Stimulated activated memory B cell treated with anti-CD40 and anti-IgM and Interleukin-4, amounts not matched to agents 10 μg/mL and 1 μg/mL and 100 μg/mL, for 72 hours (primary cell): ENCODE measurements at regions not wholly inside any gene's neighbourhood (a gene's known extent, or its start where the extent isn't known, plus 50 kb on each side); places are given as distances from the start of the nearest gene placed in this dataset.

ENCODE experiments used
- ATAC-seq: fragments of 150-1000 bp; cut with Tn5 transposase; 2 replicates; pipeline ENCODE4 v1.10.0; 2021
- H3K27ac Mint-ChIP-seq: one replicate; pipeline ENCODE4 v1.8.0; 2022; ENCODE audit warnings: mild to moderate bottlenecking, mixed read lengths
- H3K27me3 Mint-ChIP-seq: one replicate; pipeline ENCODE4 v1.8.0; 2022; ENCODE audit warnings: mixed read lengths
- H3K36me3 Mint-ChIP-seq: one replicate; pipeline ENCODE4 v1.8.0; 2022; ENCODE audit warnings: mixed read lengths
- H3K4me1 Mint-ChIP-seq: one replicate; pipeline ENCODE4 v1.8.0; 2022; ENCODE audit warnings: mixed read lengths
- H3K4me3 Mint-ChIP-seq: one replicate; pipeline ENCODE4 v1.8.0; 2022; ENCODE audit warnings: mild to moderate bottlenecking, moderate library complexity, mixed read lengths
- H3K9me3 Mint-ChIP-seq: one replicate; pipeline ENCODE4 v1.8.0; 2022; ENCODE audit warnings: mixed read lengths

GRCh38 chr11:97345032-97345431 lies 955.2 kb downstream of the JRKL start:
- H3K9me3 Mint-ChIP-seq: peaks cover 19% of the 10 kb centered on the region
- no peaks in the 10 kb centered on the region for H3K27me3 Mint-ChIP-seq
- H3K36me3 Mint-ChIP-seq: no peaks in the 10 kb centered on the region
- ATAC-seq: no peak
- no peaks in the 10 kb centered on the region for H3K4me1 Mint-ChIP-seq
- no peak overlapping the region for H3K4me3 Mint-ChIP-seq
- no peak overlapping the region for H3K27ac Mint-ChIP-seq

- Mint-ChIP-seq H3K9me3 (peaks cover 14% of the 10 kb centered on the region), H3K27me3 (no peaks in the 10 kb centered on the region), H3K36me3 (no peaks in the 10 kb centered on the region), H3K27ac (no peak overlapping the region), H3K4me3 (no peak overlapping the region), H3K4me1 (no peaks in the 10 kb centered on the region)
- ATAC-seq: no peak
Observed at GRCh38 chr11:97349201-97349600, 959.4 kb downstream of the JRKL start.

GRCh38 chr11:97351939-97352338 lies 962.1 kb downstream of the JRKL start:
- Mint-ChIP-seq H3K27me3 (no peaks in the 10 kb centered on the region), H3K4me1 (no peaks in the 10 kb centered on the region), H3K9me3 (peaks cover 3% of the 10 kb centered on the region), H3K36me3 (no peaks in the 10 kb centered on the region), H3K4me3 (no peak overlapping the region), H3K27ac (no peak overlapping the region)
- no peak for ATAC-seq

GRCh38 chr11:97354026-97354425 lies 964.2 kb downstream of the JRKL start:
- ATAC-seq: no peak
- no peaks in the 10 kb centered on the region for H3K9me3 Mint-ChIP-seq
- no peaks in the 10 kb centered on the region for H3K36me3 Mint-ChIP-seq
- no peaks in the 10 kb centered on the region for H3K27me3 Mint-ChIP-seq
- no peak overlapping the region for H3K27ac Mint-ChIP-seq
- H3K4me3 Mint-ChIP-seq: no peak overlapping the region
- H3K4me1 Mint-ChIP-seq: no peaks in the 10 kb centered on the region

GRCh38 chr11:97354576-97354975 lies 964.8 kb downstream of the JRKL start:
- no peaks in the 10 kb centered on the region for H3K9me3 Mint-ChIP-seq
- no peak overlapping the region for H3K4me3 Mint-ChIP-seq
- no peak overlapping the region for H3K27ac Mint-ChIP-seq
- no peaks in the 10 kb centered on the region for H3K36me3 Mint-ChIP-seq
- no peaks in the 10 kb centered on the region for H3K4me1 Mint-ChIP-seq
- no peaks in the 10 kb centered on the region for H3K27me3 Mint-ChIP-seq
- ATAC-seq: no peak

GRCh38 chr11:97355230-97355629 lies 965.4 kb downstream of the JRKL start:
- no peaks in the 10 kb centered on the region for H3K36me3 Mint-ChIP-seq
- no peak for ATAC-seq
- no peaks in the 10 kb centered on the region for H3K9me3 Mint-ChIP-seq
- no peak overlapping the region for H3K4me3 Mint-ChIP-seq
- no peaks in the 10 kb centered on the region for H3K27me3 Mint-ChIP-seq
- no peak overlapping the region for H3K27ac Mint-ChIP-seq
- no peaks in the 10 kb centered on the region for H3K4me1 Mint-ChIP-seq

- no peak for ATAC-seq
- Mint-ChIP-seq H3K4me3 (no peak overlapping the region), H3K9me3 (no peaks in the 10 kb centered on the region), H3K36me3 (no peaks in the 10 kb centered on the region), H3K4me1 (no peaks in the 10 kb centered on the region), H3K27me3 (no peaks in the 10 kb centered on the region), H3K27ac (no peak overlapping the region)
Observed at GRCh38 chr11:97356144-97356543, 966.3 kb downstream of the JRKL start.

- no peaks in the 10 kb centered on the region for H3K4me1 Mint-ChIP-seq
- ATAC-seq: no peak
- no peaks in the 10 kb centered on the region for H3K27me3 Mint-ChIP-seq
- H3K4me3 Mint-ChIP-seq: no peak overlapping the region
- H3K27ac Mint-ChIP-seq: no peak overlapping the region
- no peaks in the 10 kb centered on the region for H3K9me3 Mint-ChIP-seq
- H3K36me3 Mint-ChIP-seq: no peaks in the 10 kb centered on the region
Observed at GRCh38 chr11:97359016-97359415, 969.2 kb downstream of the JRKL start.

- H3K9me3 Mint-ChIP-seq: no peaks in the 10 kb centered on the region
- H3K4me3 Mint-ChIP-seq: no peak overlapping the region
- H3K36me3 Mint-ChIP-seq: no peaks in the 10 kb centered on the region
- no peaks in the 10 kb centered on the region for H3K27me3 Mint-ChIP-seq
- H3K4me1 Mint-ChIP-seq: no peaks in the 10 kb centered on the region
- ATAC-seq: no peak
- no peak overlapping the region for H3K27ac Mint-ChIP-seq
Observed at GRCh38 chr11:97361812-97362378, 972.1 kb downstream of the JRKL start.

- H3K4me3 Mint-ChIP-seq: no peak overlapping the region
- no peak for ATAC-seq
- H3K27me3 Mint-ChIP-seq: no peaks in the 10 kb centered on the region
- H3K36me3 Mint-ChIP-seq: no peaks in the 10 kb centered on the region
- no peaks in the 10 kb centered on the region for H3K4me1 Mint-ChIP-seq
- H3K9me3 Mint-ChIP-seq: no peaks in the 10 kb centered on the region
- H3K27ac Mint-ChIP-seq: no peak overlapping the region
Observed at GRCh38 chr11:97363331-97363730, 973.5 kb downstream of the JRKL start.

- no peaks in the 10 kb centered on the region for H3K4me1 Mint-ChIP-seq
- H3K9me3 Mint-ChIP-seq: no peaks in the 10 kb centered on the region
- ATAC-seq: no peak
- H3K4me3 Mint-ChIP-seq: no peak overlapping the region
- no peaks in the 10 kb centered on the region for H3K36me3 Mint-ChIP-seq
- no peak overlapping the region for H3K27ac Mint-ChIP-seq
- no peaks in the 10 kb centered on the region for H3K27me3 Mint-ChIP-seq
Observed at GRCh38 chr11:97364047-97364446, 974.2 kb downstream of the JRKL start.

- H3K27ac Mint-ChIP-seq: no peak overlapping the region
- H3K4me3 Mint-ChIP-seq: no peak overlapping the region
- no peaks in the 10 kb centered on the region for H3K27me3 Mint-ChIP-seq
- H3K36me3 Mint-ChIP-seq: no peaks in the 10 kb centered on the region
- H3K9me3 Mint-ChIP-seq: no peaks in the 10 kb centered on the region
- H3K4me1 Mint-ChIP-seq: no peaks in the 10 kb centered on the region
- no peak for ATAC-seq
Observed at GRCh38 chr11:97367406-97368083, 977.7 kb downstream of the JRKL start.

- no peak overlapping the region for H3K27ac Mint-ChIP-seq
- no peaks in the 10 kb centered on the region for H3K4me1 Mint-ChIP-seq
- ATAC-seq: no peak
Observed at GRCh38 chr11:97389270-97389669, 999.5 kb downstream of the JRKL start.

GRCh38 chr11:97398246-97398645 lies 1008.4 kb downstream of the JRKL start:
- Mint-ChIP-seq H3K36me3 (no peaks in the 10 kb centered on the region), H3K4me1 (no peaks in the 10 kb centered on the region), H3K9me3 (peaks cover 4% of the 10 kb centered on the region), H3K4me3 (no peak overlapping the region), H3K27me3 (no peaks in the 10 kb centered on the region), H3K27ac (no peak overlapping the region)
- ATAC-seq: no peak

More at GRCh38 chr11:97389270-97389669, 999.5 kb downstream of the JRKL start:
- H3K36me3 Mint-ChIP-seq: no peaks in the 10 kb centered on the region
- H3K27me3 Mint-ChIP-seq: no peaks in the 10 kb centered on the region
- H3K9me3 Mint-ChIP-seq: peaks cover 7% of the 10 kb centered on the region
- no peak overlapping the region for H3K4me3 Mint-ChIP-seq

- Mint-ChIP-seq H3K4me1 (no peaks in the 10 kb centered on the region), H3K9me3 (peaks cover 8% of the 10 kb centered on the region), H3K36me3 (no peaks in the 10 kb centered on the region), H3K4me3 (no peak overlapping the region), H3K27ac (no peak overlapping the region), H3K27me3 (no peaks in the 10 kb centered on the region)
- ATAC-seq: no peak
Observed at GRCh38 chr11:97409141-97409540, 1019.3 kb downstream of the JRKL start.

GRCh38 chr11:97414801-97415200 lies 1025.0 kb downstream of the JRKL start:
- H3K4me3 Mint-ChIP-seq: no peak overlapping the region
- H3K27me3 Mint-ChIP-seq: no peaks in the 10 kb centered on the region
- peaks cover 6% of the 10 kb centered on the region for H3K9me3 Mint-ChIP-seq
- no peak for ATAC-seq
- no peak overlapping the region for H3K27ac Mint-ChIP-seq
- H3K36me3 Mint-ChIP-seq: no peaks in the 10 kb centered on the region
- no peaks in the 10 kb centered on the region for H3K4me1 Mint-ChIP-seq
